Hematopoietic multipotent progenitor cell treated with erythropoietin and hydrocortisone succinate and interleukin-3 and kit ligand, for 15 days (in vitro differentiated cells): ENCODE measurements at regions not wholly inside any gene's neighbourhood (a gene's known extent, or its start where the extent isn't known, plus 50 kb on each side); places are given as distances from the start of the nearest gene placed in this dataset.
"Not testable (repeated sequence)": the region's sequence is repeated elsewhere in the genome, so short reads cannot be mapped to it uniquely, and the experiment has no call there.

Source experiments
- DNase-seq: peaks from one replicate; pipeline ENCODE4 v3.0.0-alpha.2; 2015; ENCODE audit warnings: low spot score

DNA sequence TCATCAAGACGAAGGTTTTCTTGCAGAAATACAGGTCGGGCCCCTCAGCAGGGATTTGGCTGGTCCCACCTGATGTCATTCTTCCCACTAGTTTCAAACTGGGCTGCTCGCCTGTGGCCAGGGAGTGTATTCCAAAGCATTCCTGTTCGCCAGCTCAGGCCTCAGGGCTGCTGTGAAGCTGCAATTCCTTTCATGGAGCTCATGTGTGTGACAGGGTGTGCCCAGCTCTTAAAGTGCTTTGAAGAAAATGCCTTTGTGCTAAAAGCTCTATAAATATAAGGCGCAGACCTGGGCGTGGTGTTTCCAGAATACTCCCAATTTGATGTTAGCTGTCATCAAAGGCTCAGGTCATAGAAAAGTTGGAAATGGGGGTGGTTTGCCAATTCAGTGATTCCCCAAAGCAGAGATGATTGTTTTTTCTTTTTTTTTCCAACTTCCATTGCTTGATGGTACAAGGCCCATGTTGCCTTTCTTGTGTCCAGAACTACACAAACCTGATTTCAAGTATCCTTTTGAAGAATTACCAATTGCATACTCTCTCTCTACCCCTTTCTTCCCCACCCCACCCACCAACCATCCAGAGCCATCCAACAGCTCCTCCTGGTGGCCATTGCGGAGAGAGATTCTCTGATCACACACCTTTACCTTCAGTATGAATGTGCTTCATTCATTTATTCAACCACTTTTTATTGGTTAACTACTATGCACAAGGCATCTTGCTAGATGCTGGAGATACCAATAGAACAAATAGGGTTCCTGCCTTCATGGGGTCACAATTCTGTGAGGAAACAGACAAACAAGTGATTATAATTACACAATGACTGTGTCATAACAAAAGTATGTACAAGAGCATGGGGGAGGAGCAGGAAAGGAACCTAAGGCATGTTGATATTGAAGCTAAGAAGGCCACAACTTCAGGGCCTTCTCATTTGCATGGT is 297.3 kb upstream of the LYZL1 start:
- peak; percentile 10 for DNase-seq

DNA sequence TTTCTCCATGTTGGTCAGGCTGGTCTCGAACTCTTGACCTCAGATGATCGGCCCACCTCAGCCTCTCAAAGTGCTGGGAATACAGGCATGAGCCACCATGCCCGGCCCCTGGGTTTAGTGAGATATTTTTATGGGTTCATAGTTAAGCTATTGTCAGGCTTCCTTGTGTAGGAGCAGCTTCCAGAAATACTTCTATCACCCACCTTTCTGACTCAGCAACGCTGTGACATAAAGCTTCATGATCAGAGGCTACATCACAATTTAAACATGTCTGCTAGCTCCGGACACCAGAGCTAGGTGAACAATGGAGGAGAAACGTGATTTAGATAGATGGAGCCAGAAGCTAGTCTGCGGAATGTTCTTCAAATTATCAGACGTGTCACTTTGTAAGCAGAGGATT is 295.8 kb upstream of the LYZL1 start:
- DNase-seq = no peak

DNA sequence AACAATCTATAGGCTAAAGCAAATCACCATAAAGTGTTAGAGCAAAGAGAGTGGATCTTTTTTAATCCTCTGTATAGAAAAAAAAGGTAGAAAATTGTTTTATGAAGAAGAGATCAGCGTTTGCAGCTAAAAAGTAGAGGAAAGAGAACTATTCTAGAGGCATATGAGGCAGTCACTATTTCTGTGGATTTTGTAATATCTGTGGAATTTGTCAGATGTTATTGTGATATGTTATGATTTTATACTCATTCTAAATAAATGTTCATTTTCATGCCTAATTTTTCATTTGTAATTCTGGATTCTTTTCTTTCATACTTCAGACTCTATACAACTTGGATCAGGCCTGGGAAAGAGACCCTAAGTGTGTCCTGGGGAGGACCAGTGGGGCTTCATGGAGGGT is 295.0 kb upstream of the LYZL1 start:
- no peak for DNase-seq

DNA sequence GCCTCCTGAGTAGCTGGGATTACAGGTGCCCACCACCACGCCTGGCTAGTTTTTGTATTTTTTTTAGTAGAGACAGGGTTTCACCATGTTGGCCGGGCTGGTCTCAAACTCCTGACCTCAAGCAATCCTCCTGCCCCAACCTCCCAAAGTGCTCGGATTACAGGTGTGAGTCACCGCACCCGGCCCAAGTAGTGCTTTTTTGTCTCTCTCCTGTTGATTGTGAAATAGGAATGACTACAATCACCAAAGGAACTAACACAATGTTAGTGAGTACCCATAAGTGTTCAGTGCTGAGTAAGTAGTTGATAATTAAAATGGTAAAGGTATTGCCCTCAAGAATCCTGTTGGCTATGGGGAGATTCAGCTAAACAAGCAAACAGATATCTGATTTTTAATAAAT is 294.1 kb upstream of the LYZL1 start:
- DNase-seq = not testable (repeated sequence)

DNA sequence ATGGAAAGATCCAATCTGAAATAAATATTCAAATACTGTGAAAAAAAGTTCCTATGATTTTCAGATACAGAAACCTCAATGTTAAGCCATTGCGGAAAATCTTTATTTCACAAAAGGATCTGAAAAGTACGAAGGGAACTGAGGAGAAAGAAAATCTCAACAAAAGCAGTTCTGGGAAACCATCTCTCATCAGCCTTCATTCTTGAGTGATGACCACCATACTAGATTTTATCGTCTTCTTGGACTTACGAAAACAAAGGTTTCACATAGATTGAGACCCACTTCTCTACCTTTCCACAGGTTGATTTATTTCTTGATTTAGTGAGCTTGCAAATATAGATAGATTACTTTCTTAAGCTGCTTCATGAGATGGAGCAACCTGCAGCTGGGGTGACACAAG is 293.4 kb upstream of the LYZL1 start:
- no peak for DNase-seq

DNA sequence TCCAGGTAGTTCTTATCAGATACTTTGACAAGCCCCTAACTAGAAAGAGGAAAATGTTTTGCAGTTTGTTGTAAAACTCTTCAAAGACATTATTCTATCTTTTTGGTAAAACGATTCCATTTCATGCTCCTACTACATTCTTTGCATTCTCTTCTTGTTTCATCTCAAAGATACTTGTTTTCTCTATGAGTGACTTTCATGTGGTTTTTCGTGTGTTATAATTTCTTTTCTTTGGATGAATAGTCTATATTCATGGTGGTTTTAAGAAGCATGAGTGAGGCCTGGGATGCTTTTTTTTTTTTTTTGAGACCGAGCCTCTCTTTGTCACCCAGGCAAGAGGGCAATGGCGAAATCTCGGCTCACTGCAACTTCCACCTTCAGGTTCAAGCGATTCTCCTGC is 292.5 kb upstream of the LYZL1 start:
- no peak for DNase-seq

DNA sequence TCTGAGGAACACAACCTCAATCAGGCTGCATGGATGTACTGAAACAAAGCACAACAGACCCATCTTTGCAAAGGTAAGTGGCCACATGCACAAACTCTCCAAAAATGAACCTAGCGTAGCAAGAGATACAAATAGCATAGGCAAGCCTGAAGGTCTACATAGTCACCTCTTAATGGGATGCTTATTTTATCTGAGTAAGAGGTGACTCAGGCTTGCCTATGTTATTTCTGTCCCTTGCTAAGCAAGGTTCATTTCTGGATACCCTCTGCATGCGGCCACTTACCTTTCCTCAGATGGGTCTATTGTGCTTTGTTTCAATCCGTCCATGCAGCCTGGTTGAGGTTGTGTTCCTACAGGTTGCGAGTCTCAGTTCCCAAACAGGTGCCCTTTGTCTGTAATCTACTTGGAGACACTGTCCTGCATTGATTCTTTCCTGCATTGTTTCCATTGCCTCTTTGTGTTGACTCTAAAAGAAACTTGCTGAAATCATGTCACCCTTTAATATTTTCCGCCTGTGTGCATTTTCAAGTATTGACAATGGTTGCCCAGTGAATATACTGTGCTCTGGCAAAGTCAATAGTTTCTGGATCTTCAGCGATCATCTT is 291.8 kb upstream of the LYZL1 start:
- no peak for DNase-seq

DNA sequence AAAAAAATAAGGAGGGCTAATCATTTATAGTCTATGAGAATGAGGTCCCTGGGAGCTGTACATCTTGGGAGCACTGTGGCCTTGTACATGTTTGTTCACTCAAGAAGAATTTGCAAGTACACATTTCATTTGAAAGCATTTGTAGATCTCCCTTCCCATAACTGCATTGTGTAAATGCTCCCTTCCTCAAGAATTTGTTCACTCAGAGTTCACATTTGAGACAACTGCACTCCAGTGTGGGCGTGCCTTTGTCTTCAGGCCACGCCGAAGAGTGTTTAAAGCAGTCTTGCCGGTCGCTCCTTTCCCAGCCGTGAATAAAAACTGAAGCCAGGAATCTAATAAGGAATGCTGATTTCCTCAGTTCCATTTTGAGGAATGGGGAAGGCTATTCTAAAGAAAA is 291.1 kb upstream of the LYZL1 start:
- no peak for DNase-seq

DNA sequence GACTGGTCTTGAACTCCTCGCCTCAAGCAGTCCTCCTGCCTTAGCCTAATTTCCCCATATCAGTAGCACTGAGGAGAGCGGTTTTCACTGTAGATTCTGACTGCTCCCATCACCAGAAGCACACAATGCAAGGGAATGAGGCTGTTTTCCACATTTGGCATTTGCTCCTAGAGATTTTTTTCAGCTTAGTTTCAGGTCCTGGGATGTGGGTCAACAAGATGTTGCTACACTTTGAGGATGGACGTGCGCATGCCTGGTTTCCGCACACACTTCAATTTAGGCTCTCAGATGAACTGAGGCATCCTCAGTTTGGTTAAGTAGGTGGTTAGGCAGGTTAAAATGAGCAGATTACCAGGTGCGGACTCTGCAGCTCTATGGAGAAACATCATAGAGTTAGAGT is 287.1 kb upstream of the LYZL1 start:
- no peak for DNase-seq

DNA sequence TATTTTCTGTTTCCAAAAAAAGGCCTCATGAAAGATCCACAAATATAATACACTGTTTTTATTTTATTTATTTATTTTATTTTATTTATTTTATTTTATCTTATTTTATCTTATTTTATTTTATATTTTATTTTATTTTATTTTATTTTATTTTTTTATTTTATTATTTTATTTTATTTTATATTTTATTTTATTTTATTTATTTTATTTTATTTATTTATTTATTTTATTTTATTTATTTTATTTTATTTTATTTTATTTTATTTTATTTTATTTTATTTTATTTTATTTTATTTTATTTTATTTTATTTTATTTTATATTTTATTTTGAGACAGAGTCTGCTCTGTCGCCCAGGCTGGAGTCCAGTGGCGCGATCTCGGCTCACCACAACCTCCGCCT is 285.9 kb upstream of the LYZL1 start:
- DNase-seq = not testable (repeated sequence)

DNA sequence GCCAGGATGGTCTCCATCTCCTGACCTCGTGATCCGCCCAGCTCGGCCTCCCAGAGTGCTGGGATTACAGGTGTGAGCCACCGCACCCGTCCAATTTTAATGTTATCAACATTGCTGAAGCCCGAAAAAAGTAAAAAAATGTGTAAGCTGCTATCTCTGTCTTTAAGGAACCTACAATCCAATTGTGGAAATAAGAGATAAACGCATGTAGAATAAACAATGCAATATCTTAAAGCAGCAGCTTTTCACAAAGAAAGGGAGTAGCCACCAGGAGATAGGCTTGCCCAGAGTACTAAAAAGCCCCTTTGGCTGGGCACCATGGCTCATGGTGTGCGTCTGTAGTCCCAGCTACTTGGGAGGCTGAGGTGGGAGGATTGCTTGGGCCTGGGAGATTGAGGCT is 282.9 kb upstream of the LYZL1 start:
- no peak for DNase-seq

DNA sequence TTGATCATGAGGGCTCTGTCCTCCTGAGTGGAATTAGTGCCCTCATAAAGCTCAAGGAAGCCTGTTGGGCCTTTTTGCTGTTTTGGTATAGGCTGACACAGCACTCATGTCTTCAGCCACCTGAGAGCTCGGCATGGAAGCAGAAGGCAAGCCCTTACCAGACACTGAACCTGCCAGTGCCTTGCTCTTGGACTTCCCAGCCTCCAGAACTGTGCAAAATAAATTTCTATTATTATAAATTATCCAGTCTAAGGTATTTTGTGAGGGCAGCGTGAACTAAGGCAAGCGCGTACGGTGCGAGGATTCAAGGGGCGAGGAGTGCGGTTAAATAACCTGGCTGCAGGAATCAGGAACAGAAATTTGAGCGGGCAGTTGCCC is 281.5 kb upstream of the LYZL1 start:
- DNase-seq = no peak

DNA sequence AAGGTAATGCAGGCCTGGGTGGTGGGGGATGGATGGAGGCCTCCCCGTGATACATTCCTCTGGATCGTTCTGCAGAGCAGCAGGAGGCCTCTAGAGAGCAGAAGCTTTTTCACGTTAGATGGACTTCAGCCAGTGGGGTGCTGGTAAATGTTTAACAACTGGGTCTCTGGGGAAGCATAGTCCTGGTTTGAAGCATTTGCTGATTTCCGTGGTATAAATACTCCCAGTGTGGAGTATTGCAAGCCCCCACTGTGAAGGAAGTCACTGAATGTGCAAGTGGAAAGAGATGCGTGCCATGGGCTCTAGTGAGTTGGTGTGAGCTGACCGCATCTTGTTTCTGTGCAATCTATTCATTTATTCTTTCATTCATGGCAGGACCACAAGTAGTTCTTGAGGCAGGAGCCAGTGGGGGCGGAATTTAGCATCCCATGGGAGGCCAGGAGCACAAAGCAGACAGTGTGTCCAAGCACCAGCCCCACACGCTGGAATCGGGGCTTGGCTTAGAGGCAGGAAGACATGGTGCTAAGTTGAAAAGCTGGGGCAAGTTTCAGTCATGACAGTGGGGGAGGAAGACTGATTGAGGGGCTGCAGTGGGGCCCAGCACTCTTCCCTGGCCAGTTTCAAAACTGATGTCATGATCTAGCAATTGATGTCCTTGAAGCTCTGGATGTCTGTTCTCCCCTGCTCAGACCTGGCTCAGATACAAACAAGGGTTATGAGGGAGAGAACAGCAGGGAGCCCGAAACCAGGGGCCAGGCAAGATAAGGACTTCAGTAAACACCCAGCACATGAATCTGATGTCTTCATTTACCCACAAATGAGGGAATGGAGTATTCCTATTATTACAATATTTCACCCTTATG is 280.9 kb upstream of the LYZL1 start:
- DNase-seq = no peak

DNA sequence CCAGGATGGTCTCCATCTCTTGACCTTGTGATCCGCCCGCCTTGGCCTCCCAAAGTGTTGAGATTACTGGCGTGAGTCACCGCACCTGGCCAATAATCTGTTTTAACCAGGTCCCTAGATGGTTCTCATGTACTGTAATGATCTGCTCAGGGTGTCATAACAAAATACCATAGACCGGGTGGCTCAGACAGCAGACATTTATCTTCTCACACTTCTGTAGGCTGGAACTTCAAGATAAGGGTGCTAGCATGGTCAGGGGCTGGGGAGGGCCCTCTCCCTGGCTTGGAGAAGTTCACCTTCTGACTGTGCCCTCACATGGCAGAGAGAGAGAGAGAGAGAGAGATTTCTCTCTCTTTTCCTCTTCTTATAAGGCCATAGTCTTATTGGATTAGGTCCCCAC is 279.4 kb upstream of the LYZL1 start:
- DNase-seq = peak; percentile 14

DNA sequence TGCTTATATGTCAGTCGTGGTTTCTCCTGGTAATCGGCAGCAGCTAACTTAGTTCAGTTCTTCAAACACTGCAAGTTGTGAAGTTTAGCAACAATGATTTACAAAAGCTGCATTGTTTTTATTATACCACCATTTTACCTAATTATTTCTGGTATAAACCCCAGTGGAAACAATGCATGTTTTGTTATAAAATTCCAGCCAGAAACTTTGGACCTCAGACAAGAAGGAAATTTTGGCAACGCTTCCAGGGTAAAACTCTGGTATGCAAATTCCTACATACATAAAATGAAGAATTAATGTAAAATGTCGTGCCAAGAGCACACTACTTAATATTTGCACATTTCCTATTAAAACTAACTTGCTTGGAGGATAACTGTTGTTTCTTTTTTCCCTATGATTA is 277.4 kb upstream of the LYZL1 start:
- DNase-seq = no peak

DNA sequence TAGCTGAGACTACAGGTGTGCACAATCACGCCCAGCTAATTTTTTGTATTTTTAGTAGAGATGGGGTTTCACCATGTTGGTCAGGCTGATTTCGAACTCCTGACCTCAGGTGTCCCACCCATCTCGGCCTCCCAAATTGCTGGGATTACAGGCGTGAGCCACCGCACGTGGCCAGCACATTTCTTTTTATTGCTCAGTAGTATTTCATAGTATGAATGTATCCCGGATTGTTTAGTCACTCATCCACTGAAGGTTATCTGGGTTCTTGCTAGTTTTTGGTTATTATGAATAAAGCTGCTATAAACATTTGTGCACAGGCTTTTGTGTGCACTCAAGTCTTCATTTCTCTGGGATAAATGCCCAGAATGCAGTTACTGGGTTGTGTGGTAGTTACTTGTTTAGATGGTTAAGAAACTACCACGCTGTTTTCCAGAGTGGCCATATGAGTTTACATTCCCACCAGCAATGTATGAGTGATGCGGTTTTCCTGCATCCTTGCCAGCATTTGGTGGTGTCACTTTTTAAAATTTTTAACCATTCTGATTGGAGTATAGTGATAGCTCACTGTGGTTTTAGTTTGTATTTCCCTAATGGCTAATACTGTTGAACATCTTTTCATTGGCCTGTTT is 275.8 kb upstream of the LYZL1 start:
- no peak for DNase-seq

DNA sequence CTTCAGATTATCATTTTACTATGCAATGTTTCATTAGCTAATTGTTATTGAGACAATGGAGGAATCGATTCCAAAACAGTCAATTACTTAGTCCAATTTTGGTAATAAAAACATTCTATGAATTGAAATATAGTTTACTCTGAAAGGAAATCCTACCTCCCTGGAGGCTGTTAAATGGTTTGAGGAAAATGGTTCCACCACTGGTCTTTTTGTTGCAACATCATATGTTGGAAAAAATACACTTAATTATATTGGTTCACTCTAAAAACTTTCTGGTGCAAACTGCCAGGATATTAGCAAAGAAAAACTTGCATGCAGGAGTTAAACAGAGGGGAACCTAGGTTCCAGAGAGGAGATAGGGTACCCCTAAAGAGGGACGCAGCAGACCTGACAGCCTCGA is 267.3 kb upstream of the LYZL1 start:
- DNase-seq = no peak

DNA sequence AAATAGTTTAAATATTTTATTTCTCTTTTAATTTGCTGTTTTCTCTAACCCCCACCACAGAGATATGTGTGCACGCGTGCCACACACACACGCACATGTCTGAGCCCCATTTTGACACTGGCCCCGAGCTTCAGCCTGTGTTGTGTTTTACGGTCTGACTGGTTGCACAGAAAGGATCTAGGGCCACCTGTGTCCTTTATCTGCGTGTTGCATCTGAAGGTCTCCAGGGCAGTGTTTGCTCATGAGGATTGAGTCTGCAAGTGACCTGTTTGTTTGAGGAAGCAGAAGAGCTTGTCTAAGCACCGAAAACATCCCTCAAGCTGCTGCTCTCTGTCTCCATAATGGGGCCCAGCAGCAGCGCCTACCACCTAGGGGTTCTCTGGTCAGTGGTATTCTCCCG is 266.4 kb upstream of the LYZL1 start:
- no peak for DNase-seq

DNA sequence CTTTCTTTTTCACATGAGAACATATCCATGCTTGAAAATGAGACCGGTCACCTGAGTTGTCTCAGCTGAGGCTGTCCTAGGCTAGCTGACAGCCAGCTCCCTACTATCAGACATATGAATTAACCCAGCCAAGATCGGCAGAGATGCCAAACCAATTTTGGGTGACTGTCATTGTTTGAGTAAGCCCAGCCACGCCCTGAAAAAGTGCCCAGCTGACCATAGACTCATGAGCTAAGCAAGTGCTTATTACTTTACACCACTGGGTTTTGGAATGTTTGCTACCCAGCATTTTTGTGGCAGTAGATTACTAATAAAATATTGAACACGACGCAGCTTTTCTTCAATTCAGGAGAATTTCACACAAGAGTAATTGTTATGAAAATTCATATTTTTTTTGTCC is 265.2 kb upstream of the LYZL1 start:
- no peak for DNase-seq

DNA sequence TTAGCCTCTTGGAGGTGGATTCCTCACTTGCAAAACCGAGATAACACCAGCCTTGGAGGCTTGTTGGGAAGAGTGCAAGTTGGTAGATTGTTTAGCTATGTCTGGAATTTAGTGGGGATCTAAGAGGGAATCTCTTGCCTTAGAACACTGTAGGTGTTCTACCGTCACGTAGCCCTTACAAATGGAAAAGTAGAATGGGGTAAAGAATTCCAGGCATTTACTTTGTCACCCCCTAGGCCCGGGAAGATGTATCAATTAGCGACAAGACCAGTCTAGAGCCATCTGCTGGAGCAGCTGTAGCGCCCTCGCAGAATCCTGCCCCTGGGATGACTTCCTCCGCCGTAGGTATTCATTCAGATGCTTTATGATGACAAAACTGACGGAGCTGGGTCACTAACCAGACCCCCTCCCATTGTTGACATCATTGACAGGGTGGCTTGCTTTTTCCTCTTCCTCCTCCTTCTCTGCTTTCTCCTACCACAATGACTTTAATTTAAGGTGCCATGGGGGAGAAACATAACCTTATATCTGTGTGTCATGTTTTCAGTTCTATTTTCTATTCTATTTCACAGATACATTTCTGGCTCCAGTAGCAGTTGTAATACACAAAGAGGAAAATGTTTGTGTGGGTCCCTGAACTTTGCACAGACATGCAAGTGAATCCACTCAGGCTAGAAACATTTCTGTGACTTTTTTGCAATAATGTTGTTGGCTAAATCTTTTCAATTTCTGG is 262.6 kb upstream of the LYZL1 start:
- no peak for DNase-seq

DNA sequence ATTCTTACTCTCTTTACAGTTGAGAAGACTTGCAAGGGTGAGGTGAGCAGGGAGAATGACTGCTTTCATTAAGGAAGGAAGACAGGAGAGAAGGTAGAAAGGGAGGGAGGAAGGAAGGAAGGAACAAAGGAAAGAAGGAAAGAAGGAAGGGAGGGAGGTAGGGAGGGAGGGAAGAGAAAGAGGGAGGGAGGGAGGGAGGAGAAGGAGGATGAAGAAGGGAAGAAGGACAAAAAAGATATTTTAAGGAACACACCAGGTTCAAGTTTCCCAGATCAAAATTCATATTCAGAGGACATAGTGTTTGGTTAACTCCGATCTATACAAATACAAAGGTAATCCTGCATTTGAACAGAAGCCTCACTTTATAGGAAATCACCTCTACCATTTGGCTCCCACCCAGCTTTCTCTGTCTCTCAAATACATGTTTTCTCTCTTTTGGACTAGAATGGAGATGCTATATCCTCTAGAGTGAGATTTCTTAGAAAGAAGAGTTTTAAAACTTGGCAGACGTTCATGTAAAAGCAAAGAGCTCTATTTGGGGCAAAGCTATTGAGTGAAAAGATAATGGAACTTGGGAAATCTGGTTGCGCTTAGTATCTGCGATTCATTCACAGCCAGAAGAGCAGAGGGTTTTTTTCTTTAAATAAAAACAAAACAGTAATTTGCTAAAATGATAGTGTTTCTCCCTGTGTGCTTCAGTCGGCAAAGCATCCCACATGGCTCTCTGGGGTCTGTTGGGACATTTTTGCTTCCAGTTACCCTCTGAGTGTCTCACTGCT is 261.9 kb upstream of the LYZL1 start:
- DNase-seq = no peak
